D341Med (cell line): ENCODE measurements at regions not wholly inside any gene's neighbourhood (a gene's known extent, or its start where the extent isn't known, plus 50 kb on each side); places are given as distances from the start of the nearest gene placed in this dataset.
"Not testable (repeated sequence)": the region's sequence is repeated elsewhere in the genome, so short reads cannot be mapped to it uniquely, and the experiment has no call there.

Source experiments
- DNase-seq: peaks from one replicate; pipeline ENCODE4 v3.0.0; 2012; ENCODE audit warnings: low spot score

GRCh38 chr7:63856466-63856865, 142.2 kb upstream of the ZNF722 start:
- DNase-seq, result not testable (repeated sequence)

- no peak for DNase-seq
Observed at GRCh38 chr7:63867127-63867526, 131.5 kb upstream of the ZNF722 start.

- DNase-seq, result not testable (repeated sequence)
Observed at GRCh38 chr7:63874242-63874641, 124.4 kb upstream of the ZNF722 start.

- no peak for DNase-seq
Observed at GRCh38 chr7:63876707-63877322, 121.8 kb upstream of the ZNF722 start.

- no peak for DNase-seq
Observed at GRCh38 chr7:63887031-63887430, 111.6 kb upstream of the ZNF722 start.

GRCh38 chr7:63899691-63900393, 98.8 kb upstream of the ZNF722 start:
- DNase-seq, result peak; percentile 91

- peak; percentile 92 for DNase-seq
Observed at GRCh38 chr7:63900394-63901203, 98.0 kb upstream of the ZNF722 start.

GRCh38 chr7:63901204-63901506, 97.5 kb upstream of the ZNF722 start:
- not testable (repeated sequence) for DNase-seq

GRCh38 chr7:63918986-63919385, 79.7 kb upstream of the ZNF722 start:
- DNase-seq, result no peak

- DNase-seq, result peak; percentile 48
Observed at GRCh38 chr7:63925262-63925625, 73.4 kb upstream of the ZNF722 start.

- DNase-seq, result peak; percentile 93
Observed at GRCh38 chr7:63925626-63926460, 72.8 kb upstream of the ZNF722 start.

- no peak for DNase-seq
Observed at GRCh38 chr7:63927261-63927660, 71.4 kb upstream of the ZNF722 start.

GRCh38 chr7:63931057-63931600, 67.5 kb upstream of the ZNF722 start:
- no peak for DNase-seq

- no peak for DNase-seq
Observed at GRCh38 chr7:63931985-63932577, 66.6 kb upstream of the ZNF722 start.
